Esophagus muscularis mucosa (tissue), 4 donors: ENCODE measurements at regions not wholly inside any gene's neighbourhood (a gene's known extent, or its start where the extent isn't known, plus 50 kb on each side); places are given as distances from the start of the nearest gene placed in this dataset.
"Not testable (repeated sequence)": the region's sequence is repeated elsewhere in the genome, so short reads cannot be mapped to it uniquely, and the experiment has no call there.

Experiments
- CTCF ChIP-seq, 3 experiments: fragments of 200-600 bp in 2 of 3; fragments of 450-650 bp in 1 of 3; sonication (generic) in 2 of 3; IDR thresholded peaks; one replicate each; pipeline ENCODE4 v1.5.1; 2017 to 2019; ENCODE audit warnings: antibody characterized with exemption in 3 of 3, mild to moderate bottlenecking in 2 of 3, moderate library complexity in 1 of 3
- EP300 ChIP-seq: sonication (generic); formaldehyde crosslinking; IDR thresholded peaks from one replicate; pipeline ENCODE4 v1.6.1; 2017; ENCODE audit warnings: antibody characterized with exemption
- POLR2A ChIP-seq: fragments of 450-650 bp; IDR thresholded peaks from one replicate; pipeline ENCODE4 v1.6.1; 2017; ENCODE audit warnings: antibody characterized with exemption, moderate library complexity, mild to moderate bottlenecking, low read depth
- POLR2AphosphoS5 ChIP-seq, 2 donors: sonication (generic); formaldehyde crosslinking; IDR thresholded peaks; one replicate each; pipeline ENCODE4 v1.6.1; 2017; ENCODE audit warnings: antibody characterized with exemption in 2 of 2

- TF ChIP-seq CTCF (IDR thresholded peaks at IDR 0.05); POLR2A; POLR2AphosphoS5 (IDR thresholded peaks at IDR 0.05); EP300: not testable (repeated sequence)
These were observed 226.1 kb downstream of the FRK start for GRCh38 chr6:115834542-115834941.
